HG02678 (cell line): ENCODE measurements at regions not wholly inside any gene's neighbourhood (a gene's known extent, or its start where the extent isn't known, plus 50 kb on each side); places are given as distances from the start of the nearest gene placed in this dataset.
A peak's percentile ranks its signal among the peaks of the same experiment; 100 is the strongest.

Source experiments
- ATAC-seq: cut with Tn5 transposase; IDR thresholded peaks from one replicate; pipeline ENCODE4 v1.9.1; 2021; ENCODE audit warnings: mild to moderate bottlenecking, moderate library complexity; ENCODE audit not compliant: unreplicated experiment

- ATAC-seq = no peak
These were observed 139.5 kb downstream of the METTL4 start for GRCh38 chr18:2431806-2432205.

GRCh38 chr18:2433366-2433765 lies 137.9 kb downstream of the METTL4 start:
- ATAC-seq = no peak

DNA sequence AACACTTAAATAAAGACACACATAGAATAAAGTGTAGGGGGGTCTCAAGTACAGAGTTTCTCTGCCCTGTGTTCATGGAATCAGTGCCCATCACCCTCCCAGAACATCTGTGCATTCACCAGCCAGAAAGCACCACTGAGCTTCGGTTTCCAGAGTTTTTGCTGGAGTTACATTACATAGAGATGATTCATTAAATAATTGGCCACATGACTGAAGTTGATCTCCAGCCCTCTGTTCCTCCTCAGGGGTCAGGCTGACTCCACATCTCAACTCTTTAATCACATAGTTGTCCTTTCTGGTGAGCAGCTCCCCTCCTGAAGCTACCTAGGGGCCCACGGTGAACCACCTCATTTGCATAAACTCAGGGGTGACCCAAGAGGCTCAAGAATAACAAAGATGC lies 129.8 kb downstream of the METTL4 start:
- no peak for ATAC-seq

GRCh38 chr18:2442006-2442405 lies 129.3 kb downstream of the METTL4 start:
- no peak for ATAC-seq

DNA sequence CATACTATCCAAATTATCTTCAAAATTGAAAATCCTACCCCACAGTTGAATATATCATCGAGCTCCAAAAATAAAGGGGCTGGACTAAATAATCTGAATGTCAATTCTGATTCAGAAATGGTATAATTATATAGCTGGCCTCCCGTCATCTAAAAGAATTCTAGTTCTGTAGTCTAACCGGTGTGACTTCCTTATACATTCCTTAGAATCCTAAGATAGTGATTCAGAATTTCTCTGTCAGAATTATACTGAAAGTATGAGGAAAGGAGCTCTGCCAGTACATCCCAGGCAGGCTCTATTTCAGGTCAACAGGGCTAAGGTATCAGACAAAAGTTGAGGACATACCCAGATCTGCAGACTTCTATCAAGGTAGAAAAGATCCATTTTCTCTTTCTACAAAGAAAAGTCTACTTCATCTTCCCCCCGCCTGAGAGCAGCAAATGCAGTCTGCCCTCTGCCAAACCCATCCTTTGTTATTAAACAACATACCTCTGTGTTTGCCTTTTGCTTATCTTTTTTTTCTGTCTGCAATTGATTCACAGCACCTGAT lies 128.5 kb downstream of the METTL4 start:
- no peak for ATAC-seq

- ATAC-seq = no peak
These were observed 127.0 kb downstream of the METTL4 start for GRCh38 chr18:2444201-2444875.

GRCh38 chr18:2448565-2449151 lies 122.6 kb downstream of the METTL4 start:
- ATAC-seq = no peak

GRCh38 chr18:2451556-2451955 lies 119.7 kb downstream of the METTL4 start:
- no peak for ATAC-seq

DNA sequence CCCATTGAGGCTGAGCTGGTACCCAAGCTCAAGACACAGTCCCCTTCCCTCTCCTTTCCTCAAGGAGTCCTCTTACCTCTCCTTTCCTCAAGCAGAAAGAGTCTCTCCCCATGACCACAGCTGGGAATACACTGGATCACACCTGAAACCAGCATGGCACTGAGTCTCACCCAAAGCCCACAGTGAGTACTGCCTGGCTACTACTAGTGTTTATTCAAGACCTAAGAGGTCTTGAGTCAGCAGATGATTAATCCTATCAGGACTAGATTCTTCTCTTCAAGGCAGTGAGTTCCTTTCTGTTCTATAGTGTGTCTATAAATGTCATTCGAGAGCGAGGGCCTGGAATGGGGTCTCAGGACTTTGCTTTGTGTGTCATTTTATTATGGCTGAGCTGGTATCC lies 111.4 kb downstream of the METTL4 start:
- ATAC-seq = no peak

DNA sequence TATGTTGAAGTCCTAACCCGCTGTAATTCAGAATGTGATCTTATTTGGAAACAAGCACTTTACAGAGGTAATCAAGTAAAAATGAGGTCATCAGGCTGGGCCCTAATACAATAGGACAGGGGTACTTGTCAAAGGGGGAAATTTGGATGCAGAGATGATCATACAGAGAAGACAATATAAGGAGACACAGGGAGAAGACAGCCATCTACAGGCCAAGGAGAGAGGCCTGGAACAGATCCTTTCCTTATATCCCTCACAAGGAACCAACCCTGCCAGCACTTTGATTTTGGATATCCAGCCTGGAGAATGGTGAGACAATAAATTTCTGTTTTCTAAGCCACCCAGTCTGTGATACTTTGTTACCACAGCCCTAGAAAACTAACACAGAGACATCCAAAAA lies 104.3 kb downstream of the METTL4 start:
- ATAC-seq = no peak

- no peak for ATAC-seq
These were observed 103.3 kb downstream of the METTL4 start for GRCh38 chr18:2468051-2468450.

DNA sequence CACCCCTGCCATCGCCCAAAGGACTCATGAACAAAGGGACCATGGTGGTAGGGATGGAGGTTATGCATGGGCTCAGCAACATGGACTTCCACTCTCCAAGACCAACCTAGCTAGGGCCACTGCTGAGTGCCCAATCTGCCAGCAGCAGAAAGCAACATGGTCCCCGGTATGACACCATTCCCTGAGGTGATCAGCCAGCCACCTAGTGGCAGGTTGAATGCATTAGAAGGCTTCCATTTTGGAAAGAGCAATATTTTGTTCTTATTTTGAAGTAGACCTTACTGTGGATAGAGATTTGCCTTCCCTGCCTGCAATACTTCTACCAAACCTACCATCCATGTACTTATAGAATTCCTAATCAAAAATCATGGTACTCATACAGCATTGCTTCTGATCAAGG lies 99.8 kb downstream of the METTL4 start:
- ATAC-seq = peak; percentile 52

DNA sequence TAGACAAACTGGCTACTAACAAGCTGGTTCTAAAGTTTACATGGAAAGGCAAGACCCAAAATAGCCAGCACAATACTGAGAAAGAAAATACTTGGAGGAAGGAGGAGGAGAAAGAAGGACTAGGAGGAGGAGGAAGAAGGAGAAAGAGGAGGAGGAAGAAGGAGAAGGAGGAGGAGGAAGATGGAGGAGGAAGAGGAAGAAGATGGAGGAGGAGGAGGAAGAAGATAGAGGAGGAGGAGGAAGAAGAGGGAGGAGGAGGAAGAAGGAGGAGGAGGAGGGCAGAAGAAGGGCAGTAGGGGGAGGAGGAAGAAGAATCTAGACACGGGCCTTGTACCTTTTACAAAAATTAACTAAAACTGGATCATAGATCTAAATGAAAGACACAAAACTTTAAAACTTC lies 92.6 kb downstream of the METTL4 start:
- no peak for ATAC-seq

GRCh38 chr18:2480536-2480935 lies 90.8 kb downstream of the METTL4 start:
- ATAC-seq = no peak

GRCh38 chr18:2482706-2483475 lies 88.4 kb downstream of the METTL4 start:
- no peak for ATAC-seq

GRCh38 chr18:2485983-2486382 lies 85.3 kb downstream of the METTL4 start:
- no peak for ATAC-seq

DNA sequence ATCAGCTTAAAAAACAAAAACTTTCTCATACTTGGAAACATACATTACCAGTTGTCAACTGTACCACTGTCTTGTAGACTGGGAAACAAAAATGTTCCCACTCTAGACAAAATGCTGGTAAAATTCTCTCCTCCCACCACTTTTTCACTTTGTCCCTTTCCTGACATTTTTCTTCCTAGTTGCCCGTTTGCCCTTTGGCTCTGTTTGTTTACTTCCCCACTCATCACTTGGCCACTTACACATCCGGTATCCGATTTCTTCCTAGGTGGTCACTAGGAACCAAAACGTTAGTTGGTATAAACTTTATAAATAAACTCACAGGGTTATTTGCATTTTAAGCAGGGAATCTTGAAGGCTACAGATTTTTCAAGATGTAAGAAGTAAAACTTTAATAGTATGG lies 84.9 kb downstream of the METTL4 start:
- ATAC-seq = no peak
